ENCODE measurements at regions not wholly inside any gene's neighbourhood (a gene's known extent, or its start where the extent isn't known, plus 50 kb on each side); places are given as distances from the start of the nearest gene placed in this dataset.

DNA sequence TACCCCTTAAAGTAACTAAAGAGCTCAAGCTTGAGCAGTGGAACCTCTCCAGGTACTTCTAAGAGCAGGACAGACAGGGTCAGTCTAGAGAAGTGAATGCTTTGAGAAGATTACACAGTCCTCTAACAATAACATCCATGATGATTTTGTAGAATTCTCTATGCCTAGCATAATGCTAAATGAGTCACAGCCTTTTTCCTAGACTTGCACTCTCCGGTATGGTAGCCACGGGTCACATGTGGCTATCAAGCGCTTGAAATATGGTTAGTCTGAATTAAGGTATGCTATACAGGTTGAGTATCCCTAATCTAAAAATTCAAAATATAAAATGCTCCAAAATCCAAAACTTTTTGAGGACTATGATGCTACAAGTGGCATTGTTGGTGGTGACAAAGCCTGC lies 166.6 kb upstream of the MKLN1 start:
- TF ChIP-seq NR1H2 (CRISPR knock-in tag; IDR thresholded peaks at IDR 0.05) (no peak), ZNF317 (CRISPR knock-in tag; IDR thresholded peaks at IDR 0.05; ENCODE audit: borderline replicate concordance, low read depth) (no peak)
- TF ChIP-seq, protein P1, sequence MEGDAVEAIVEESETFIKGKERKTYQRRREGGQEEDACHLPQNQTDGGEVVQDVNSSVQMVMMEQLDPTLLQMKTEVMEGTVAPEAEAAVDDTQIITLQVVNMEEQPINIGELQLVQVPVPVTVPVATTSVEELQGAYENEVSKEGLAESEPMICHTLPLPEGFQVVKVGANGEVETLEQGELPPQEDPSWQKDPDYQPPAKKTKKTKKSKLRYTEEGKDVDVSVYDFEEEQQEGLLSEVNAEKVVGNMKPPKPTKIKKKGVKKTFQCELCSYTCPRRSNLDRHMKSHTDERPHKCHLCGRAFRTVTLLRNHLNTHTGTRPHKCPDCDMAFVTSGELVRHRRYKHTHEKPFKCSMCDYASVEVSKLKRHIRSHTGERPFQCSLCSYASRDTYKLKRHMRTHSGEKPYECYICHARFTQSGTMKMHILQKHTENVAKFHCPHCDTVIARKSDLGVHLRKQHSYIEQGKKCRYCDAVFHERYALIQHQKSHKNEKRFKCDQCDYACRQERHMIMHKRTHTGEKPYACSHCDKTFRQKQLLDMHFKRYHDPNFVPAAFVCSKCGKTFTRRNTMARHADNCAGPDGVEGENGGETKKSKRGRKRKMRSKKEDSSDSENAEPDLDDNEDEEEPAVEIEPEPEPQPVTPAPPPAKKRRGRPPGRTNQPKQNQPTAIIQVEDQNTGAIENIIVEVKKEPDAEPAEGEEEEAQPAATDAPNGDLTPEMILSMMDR (IDR thresholded peaks at IDR 0.05): no peak

Measured in WTC11 (cell line).